ENCODE measurements at regions not wholly inside any gene's neighbourhood (a gene's known extent, or its start where the extent isn't known, plus 50 kb on each side); places are given as distances from the start of the nearest gene placed in this dataset.

GRCh38 chr15:29988701-29989100 is 94.1 kb upstream of the GOLGA8J start:
- TF ChIP-seq CTCF (IDR thresholded peaks at IDR 0.05) (no peak), POLR2A (IDR thresholded peaks at IDR 0.05) (no peak)
